Omental fat pad (tissue), 3 donors: ENCODE measurements at regions not wholly inside any gene's neighbourhood (a gene's known extent, or its start where the extent isn't known, plus 50 kb on each side); places are given as distances from the start of the nearest gene placed in this dataset.

Experiments
- ATAC-seq: fragments of 150-250 bp; one replicate; pipeline ENCODE4 v1.9.1; 2016; ENCODE audit warnings: mild to moderate bottlenecking, moderate library complexity; ENCODE audit not compliant: low FRiP score
- DNase-seq: peaks from one replicate; pipeline ENCODE4 v3.0.0-alpha.2; 2019; ENCODE audit warnings: low spot score
- TF ChIP-seq, protein P1 (sequence below), 3 donors: fragments of 450-650 bp; IDR thresholded peaks; one replicate each; pipeline ENCODE4 v1.5.1; 2016 to 2017; ENCODE audit warnings: antibody characterized with exemption in 3 of 3, mild to moderate bottlenecking in 3 of 3, moderate library complexity in 2 of 3

DNA sequence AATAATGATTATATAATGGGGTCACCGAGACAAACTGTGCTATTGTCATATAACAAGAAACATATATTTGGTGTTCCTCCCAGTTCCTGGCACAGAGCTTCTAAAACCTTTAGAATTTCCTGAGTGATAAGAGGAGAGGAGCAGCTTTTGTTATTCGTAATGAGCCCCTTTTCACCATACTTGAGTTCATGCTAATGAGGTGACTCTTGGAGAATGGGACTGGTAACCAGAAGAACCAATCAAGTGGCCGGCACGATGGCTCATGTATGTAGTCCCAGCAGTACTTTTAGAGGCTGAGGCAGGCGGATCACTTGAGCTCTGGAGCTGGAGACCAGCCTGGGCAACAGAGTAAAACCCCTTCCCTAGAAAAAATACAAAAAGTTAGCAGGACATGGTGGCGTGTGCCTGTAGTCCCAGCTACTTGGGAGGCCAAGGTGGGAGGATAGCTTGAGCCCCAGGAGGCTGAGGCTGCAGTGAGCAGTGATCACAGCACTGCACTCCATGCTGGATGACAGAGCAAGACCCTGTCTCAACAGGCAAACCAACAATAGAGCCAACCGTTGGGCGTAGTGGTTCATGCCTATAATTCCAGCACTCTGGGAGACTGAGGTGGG lies 62.7 kb upstream of the FTH1 start:
- DNase-seq: no peak
- TF ChIP-seq, protein P1, sequence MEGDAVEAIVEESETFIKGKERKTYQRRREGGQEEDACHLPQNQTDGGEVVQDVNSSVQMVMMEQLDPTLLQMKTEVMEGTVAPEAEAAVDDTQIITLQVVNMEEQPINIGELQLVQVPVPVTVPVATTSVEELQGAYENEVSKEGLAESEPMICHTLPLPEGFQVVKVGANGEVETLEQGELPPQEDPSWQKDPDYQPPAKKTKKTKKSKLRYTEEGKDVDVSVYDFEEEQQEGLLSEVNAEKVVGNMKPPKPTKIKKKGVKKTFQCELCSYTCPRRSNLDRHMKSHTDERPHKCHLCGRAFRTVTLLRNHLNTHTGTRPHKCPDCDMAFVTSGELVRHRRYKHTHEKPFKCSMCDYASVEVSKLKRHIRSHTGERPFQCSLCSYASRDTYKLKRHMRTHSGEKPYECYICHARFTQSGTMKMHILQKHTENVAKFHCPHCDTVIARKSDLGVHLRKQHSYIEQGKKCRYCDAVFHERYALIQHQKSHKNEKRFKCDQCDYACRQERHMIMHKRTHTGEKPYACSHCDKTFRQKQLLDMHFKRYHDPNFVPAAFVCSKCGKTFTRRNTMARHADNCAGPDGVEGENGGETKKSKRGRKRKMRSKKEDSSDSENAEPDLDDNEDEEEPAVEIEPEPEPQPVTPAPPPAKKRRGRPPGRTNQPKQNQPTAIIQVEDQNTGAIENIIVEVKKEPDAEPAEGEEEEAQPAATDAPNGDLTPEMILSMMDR (IDR thresholded peaks at IDR 0.05): no peak
- ATAC-seq: no peak

- TF ChIP-seq, protein P1 (IDR thresholded peaks at IDR 0.05): no peak
Observed at GRCh38 chr11:62026739-62027370, 59.4 kb upstream of the FTH1 start.

DNA sequence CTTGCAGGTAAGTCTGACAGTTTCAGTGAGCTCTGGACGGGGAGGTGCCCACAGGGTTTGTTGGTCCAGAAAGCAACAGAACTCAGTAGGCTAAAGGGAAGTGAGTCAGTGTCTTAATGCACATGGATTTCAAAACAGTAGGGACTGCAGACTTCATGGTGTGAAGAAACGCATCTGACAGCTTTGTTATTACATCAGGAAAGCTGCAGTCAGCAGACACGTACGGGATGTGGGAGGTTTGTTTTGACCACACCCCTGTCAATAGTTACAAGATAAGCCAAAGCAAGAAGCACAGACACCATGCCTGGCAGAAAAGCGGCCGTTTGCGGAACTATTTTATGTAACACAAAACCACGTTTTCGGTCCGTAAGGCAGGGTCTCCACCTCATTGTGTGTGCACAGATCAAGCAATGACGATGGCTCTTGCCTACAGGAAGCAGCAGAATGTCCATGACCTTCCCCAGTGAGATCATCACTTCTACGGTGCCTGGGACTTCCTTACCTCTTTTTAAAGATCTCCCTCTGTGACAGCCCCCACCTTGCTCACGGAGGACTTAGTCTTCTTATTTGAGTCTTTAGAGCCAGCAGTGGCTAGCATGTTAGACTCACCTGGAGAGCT lies 58.2 kb upstream of the FTH1 start:
- ATAC-seq (peak; percentile 93), DNase-seq (peak; percentile 47)
- TF ChIP-seq, protein P1 (IDR thresholded peaks at IDR 0.05): no peak

More at GRCh38 chr11:62026739-62027370, 59.4 kb upstream of the FTH1 start:
- ATAC-seq (no peak), DNase-seq (no peak)

DNA sequence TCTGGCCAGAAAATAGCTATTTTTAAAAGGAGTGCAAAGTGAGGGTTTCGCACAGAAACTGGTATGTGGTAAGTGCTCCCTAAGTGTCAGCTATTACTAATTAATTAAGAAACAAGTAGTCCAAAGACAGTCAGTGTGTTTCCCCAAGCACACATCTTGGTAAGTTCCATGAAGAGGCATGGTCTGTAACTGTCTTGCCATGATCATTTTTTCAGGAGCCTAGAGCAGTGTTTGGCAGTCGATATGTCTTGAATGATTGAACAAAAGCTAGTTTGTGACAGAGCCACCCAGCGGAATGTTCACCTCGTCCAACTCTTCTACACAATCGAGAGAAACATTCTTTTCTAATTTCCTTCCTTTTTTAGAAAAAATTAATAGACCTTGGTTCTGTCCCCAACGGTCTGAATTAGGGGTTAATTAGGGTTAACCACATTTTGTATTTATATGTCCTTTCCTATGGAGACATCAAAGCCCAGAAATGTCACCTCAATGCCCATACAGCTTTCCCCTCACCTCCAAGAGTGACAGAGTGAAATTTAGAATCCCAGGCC lies 57.6 kb upstream of the FTH1 start:
- TF ChIP-seq, protein P1 (IDR thresholded peaks at IDR 0.05): no peak
- no peak for DNase-seq
- no peak for ATAC-seq

GRCh38 chr11:62022211-62022610 lies 54.8 kb upstream of the FTH1 start:
- ATAC-seq (no peak), DNase-seq (no peak)
- TF ChIP-seq, protein P1 (IDR thresholded peaks at IDR 0.05): no peak

- ATAC-seq (no peak), DNase-seq (no peak)
- TF ChIP-seq, protein P1 (IDR thresholded peaks at IDR 0.05): no peak
Observed at GRCh38 chr11:62020661-62021060, 53.2 kb upstream of the FTH1 start.
